GM12892 (cell line): ENCODE measurements at regions not wholly inside any gene's neighbourhood (a gene's known extent, or its start where the extent isn't known, plus 50 kb on each side); places are given as distances from the start of the nearest gene placed in this dataset.
A peak's percentile ranks its signal among the peaks of the same experiment; 100 is the strongest.

ENCODE experiments used
- POLR2A ChIP-seq: IDR thresholded peaks from 2 replicates; pipeline ENCODE4 v1.6.1; 2011; ENCODE audit warnings: low read depth, low read length, control low read depth
- POLR2AphosphoS5 ChIP-seq: IDR thresholded peaks from 2 replicates; pipeline ENCODE4 v1.6.1; 2011; ENCODE audit warnings: low read depth, low read length, control low read depth
- TAF1 ChIP-seq: IDR thresholded peaks from 2 replicates; pipeline ENCODE4 v1.6.1; 2011; ENCODE audit warnings: low read depth, mild to moderate bottlenecking, control low read depth, low read length, borderline replicate concordance

- TF ChIP-seq POLR2A (no peak), POLR2AphosphoS5 (peak; percentile 52; the same call in 1 of the 2 replicates), TAF1 (no peak)
Observed at GRCh38 chr12:124478985-124479645, 88.3 kb downstream of the NCOR2 start.
